ENCODE measurements at regions not wholly inside any gene's neighbourhood (a gene's known extent, or its start where the extent isn't known, plus 50 kb on each side); places are given as distances from the start of the nearest gene placed in this dataset.

GRCh38 chr7:17184805-17185689, 113.4 kb upstream of the AHR start (continued):
- TF ChIP-seq FUBP1 (CRISPR knock-in tag; IDR thresholded peaks at IDR 0.05; ENCODE audit: borderline replicate concordance) (no peak), ZNF883 (CRISPR knock-in tag; IDR thresholded peaks at IDR 0.05; ENCODE audit: not compliant biosample characterization) (no peak), PRDM15 (CRISPR knock-in tag; IDR thresholded peaks at IDR 0.05) (no peak), SP2 (CRISPR knock-in tag; IDR thresholded peaks at IDR 0.05) (no peak), GABPA (IDR thresholded peaks at IDR 0.05; ENCODE audit: low read depth, low read length) (no peak), GABPA (CRISPR knock-in tag; IDR thresholded peaks at IDR 0.05; ENCODE audit: low read depth) (0 out of 2 replicates have a peak, but pooled peaks have one; percentile 17), ZNF577 (CRISPR knock-in tag; IDR thresholded peaks at IDR 0.05; ENCODE audit: borderline replicate concordance, low read depth) (no peak), BRCA1 (CRISPR knock-in tag; IDR thresholded peaks at IDR 0.05) (no peak)
- TF ChIP-seq, protein P1, sequence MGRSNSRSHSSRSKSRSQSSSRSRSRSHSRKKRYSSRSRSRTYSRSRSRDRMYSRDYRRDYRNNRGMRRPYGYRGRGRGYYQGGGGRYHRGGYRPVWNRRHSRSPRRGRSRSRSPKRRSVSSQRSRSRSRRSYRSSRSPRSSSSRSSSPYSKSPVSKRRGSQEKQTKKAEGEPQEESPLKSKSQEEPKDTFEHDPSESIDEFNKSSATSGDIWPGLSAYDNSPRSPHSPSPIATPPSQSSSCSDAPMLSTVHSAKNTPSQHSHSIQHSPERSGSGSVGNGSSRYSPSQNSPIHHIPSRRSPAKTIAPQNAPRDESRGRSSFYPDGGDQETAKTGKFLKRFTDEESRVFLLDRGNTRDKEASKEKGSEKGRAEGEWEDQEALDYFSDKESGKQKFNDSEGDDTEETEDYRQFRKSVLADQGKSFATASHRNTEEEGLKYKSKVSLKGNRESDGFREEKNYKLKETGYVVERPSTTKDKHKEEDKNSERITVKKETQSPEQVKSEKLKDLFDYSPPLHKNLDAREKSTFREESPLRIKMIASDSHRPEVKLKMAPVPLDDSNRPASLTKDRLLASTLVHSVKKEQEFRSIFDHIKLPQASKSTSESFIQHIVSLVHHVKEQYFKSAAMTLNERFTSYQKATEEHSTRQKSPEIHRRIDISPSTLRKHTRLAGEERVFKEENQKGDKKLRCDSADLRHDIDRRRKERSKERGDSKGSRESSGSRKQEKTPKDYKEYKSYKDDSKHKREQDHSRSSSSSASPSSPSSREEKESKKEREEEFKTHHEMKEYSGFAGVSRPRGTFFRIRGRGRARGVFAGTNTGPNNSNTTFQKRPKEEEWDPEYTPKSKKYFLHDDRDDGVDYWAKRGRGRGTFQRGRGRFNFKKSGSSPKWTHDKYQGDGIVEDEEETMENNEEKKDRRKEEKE (IDR thresholded peaks at IDR 0.05) = no peak
- TF ChIP-seq, protein P2, sequence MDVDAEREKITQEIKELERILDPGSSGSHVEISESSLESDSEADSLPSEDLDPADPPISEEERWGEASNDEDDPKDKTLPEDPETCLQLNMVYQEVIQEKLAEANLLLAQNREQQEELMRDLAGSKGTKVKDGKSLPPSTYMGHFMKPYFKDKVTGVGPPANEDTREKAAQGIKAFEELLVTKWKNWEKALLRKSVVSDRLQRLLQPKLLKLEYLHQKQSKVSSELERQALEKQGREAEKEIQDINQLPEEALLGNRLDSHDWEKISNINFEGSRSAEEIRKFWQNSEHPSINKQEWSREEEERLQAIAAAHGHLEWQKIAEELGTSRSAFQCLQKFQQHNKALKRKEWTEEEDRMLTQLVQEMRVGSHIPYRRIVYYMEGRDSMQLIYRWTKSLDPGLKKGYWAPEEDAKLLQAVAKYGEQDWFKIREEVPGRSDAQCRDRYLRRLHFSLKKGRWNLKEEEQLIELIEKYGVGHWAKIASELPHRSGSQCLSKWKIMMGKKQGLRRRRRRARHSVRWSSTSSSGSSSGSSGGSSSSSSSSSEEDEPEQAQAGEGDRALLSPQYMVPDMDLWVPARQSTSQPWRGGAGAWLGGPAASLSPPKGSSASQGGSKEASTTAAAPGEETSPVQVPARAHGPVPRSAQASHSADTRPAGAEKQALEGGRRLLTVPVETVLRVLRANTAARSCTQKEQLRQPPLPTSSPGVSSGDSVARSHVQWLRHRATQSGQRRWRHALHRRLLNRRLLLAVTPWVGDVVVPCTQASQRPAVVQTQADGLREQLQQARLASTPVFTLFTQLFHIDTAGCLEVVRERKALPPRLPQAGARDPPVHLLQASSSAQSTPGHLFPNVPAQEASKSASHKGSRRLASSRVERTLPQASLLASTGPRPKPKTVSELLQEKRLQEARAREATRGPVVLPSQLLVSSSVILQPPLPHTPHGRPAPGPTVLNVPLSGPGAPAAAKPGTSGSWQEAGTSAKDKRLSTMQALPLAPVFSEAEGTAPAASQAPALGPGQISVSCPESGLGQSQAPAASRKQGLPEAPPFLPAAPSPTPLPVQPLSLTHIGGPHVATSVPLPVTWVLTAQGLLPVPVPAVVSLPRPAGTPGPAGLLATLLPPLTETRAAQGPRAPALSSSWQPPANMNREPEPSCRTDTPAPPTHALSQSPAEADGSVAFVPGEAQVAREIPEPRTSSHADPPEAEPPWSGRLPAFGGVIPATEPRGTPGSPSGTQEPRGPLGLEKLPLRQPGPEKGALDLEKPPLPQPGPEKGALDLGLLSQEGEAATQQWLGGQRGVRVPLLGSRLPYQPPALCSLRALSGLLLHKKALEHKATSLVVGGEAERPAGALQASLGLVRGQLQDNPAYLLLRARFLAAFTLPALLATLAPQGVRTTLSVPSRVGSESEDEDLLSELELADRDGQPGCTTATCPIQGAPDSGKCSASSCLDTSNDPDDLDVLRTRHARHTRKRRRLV (CRISPR knock-in tag; IDR thresholded peaks at IDR 0.05) = no peak
- TF ChIP-seq, protein P3, sequence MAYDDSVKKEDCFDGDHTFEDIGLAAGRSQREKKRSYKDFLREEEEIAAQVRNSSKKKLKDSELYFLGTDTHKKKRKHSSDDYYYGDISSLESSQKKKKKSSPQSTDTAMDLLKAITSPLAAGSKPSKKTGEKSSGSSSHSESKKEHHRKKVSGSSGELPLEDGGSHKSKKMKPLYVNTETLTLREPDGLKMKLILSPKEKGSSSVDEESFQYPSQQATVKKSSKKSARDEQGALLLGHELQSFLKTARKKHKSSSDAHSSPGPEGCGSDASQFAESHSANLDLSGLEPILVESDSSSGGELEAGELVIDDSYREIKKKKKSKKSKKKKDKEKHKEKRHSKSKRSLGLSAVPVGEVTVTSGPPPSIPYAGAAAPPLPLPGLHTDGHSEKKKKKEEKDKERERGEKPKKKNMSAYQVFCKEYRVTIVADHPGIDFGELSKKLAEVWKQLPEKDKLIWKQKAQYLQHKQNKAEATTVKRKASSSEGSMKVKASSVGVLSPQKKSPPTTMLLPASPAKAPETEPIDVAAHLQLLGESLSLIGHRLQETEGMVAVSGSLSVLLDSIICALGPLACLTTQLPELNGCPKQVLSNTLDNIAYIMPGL (CRISPR knock-in tag; IDR thresholded peaks at IDR 0.05; ENCODE audit: borderline replicate concordance in 1 of 2, low read depth in 1 of 2) = 0 out of 4 replicates have a peak, but pooled peaks of 1 of the 2 experiments have one; percentile 26

Data from HepG2 (cell line).